Astrocyte of the spinal cord (primary cell): ENCODE measurements at regions not wholly inside any gene's neighbourhood (a gene's known extent, or its start where the extent isn't known, plus 50 kb on each side); places are given as distances from the start of the nearest gene placed in this dataset.

Source experiments
- DNase-seq: peaks from one replicate; pipeline ENCODE4 v3.0.0; 2011; ENCODE audit warnings: low read depth, low spot score
- H3K4me3 ChIP-seq: 2 replicates; pipeline ENCODE4 v1.5.1; 2011; ENCODE audit warnings: low read depth, mild to moderate bottlenecking, low read length, moderate library complexity
- CTCF ChIP-seq: IDR thresholded peaks from 2 replicates; pipeline ENCODE4 v1.5.1; 2012; ENCODE audit warnings: low read depth, mild to moderate bottlenecking, low read length, inconsistent platforms
- in situ Hi-C: cut with HindIII; loops from 2 replicates; pipeline ENCODE4 v1.10.0; 2017; ENCODE audit warnings: low sequenced_read_pairs

DNA sequence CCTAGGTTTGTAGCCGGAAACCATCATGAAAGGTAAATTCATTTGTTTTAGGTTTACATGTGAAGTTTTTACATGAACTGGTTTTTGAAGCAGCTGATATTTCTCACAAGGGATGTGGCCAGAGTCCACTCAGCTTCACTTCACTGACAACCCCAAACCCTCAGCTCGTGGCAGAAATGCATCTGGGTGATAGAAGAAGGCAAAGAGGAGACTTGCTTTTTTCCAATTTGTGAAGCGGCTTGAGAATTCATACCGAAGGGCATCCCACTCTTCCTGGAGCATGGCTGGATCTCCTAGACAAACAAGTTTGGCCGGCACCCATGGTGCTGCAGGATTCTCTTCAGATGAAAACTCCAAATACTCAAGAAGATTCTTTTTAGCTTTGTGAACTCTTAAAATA is 392.8 kb upstream of the CNR1 start:
- in situ Hi-C loops, result no loop called here
- TF ChIP-seq CTCF, result no peak
- no peak overlapping the region for H3K4me3 ChIP-seq
- DNase-seq, result no peak

- H3K4me3 ChIP-seq, result no peak overlapping the region
- in situ Hi-C loops, result no loop called here
- TF ChIP-seq CTCF, result no peak
- DNase-seq, result no peak
Measured at GRCh38 chr6:88556663-88557062, 390.5 kb upstream of the CNR1 start.

GRCh38 chr6:88548891-88549505 is 382.9 kb upstream of the CNR1 start:
- H3K4me3 ChIP-seq, result no peak overlapping the region
- no peak for DNase-seq
- in situ Hi-C loops, result no loop called here
- TF ChIP-seq CTCF, result no peak

GRCh38 chr6:88547768-88548167 is 381.6 kb upstream of the CNR1 start:
- H3K4me3 ChIP-seq, result no peak overlapping the region
- no peak for TF ChIP-seq CTCF
- in situ Hi-C loops, result no loop called here
- DNase-seq, result no peak

- no peak for DNase-seq
- in situ Hi-C loops, result no loop called here
- H3K4me3 ChIP-seq, result no peak overlapping the region
- no peak for TF ChIP-seq CTCF
Measured at GRCh38 chr6:88545991-88546390, 379.8 kb upstream of the CNR1 start.

- in situ Hi-C loops, result no loop called here
- no peak overlapping the region for H3K4me3 ChIP-seq
Measured at GRCh38 chr6:88544986-88545612, 379.0 kb upstream of the CNR1 start.

More at GRCh38 chr6:88544986-88545612, 379.0 kb upstream of the CNR1 start:
- no peak for TF ChIP-seq CTCF
- no peak for DNase-seq
